Mucosa of rectum (tissue), 2 donors: ENCODE measurements at regions not wholly inside any gene's neighbourhood (a gene's known extent, or its start where the extent isn't known, plus 50 kb on each side); places are given as distances from the start of the nearest gene placed in this dataset.

Experiments used
- H3K27ac ChIP-seq, 2 donors: one replicate each; pipeline ENCODE4 v1.7.0; 2013; ENCODE audit warnings: inconsistent platforms in 2 of 2, low read depth in 2 of 2, low read length in 2 of 2
- H3K27me3 ChIP-seq, 2 donors: one replicate each; pipeline ENCODE4 v1.7.0; 2013; ENCODE audit warnings: low read length in 2 of 2; ENCODE audit not compliant: control insufficient read depth in 2 of 2, insufficient read depth in 2 of 2
- H3K36me3 ChIP-seq, 2 donors: one replicate each; pipeline ENCODE4 v1.7.0; 2013; ENCODE audit warnings: low read length in 2 of 2; ENCODE audit not compliant: control insufficient read depth in 2 of 2, insufficient read depth in 2 of 2
- H3K4me1 ChIP-seq, 2 donors: one replicate each; pipeline ENCODE4 v1.7.0; 2013; ENCODE audit warnings: low read length in 2 of 2, mild to moderate bottlenecking in 1 of 2; ENCODE audit not compliant: control insufficient read depth in 2 of 2, insufficient read depth in 2 of 2
- H3K4me3 ChIP-seq, 2 donors: one replicate each; pipeline ENCODE4 v1.7.0; 2013; ENCODE audit warnings: low read length in 2 of 2
- H3K9ac ChIP-seq, 2 donors: one replicate each; pipeline ENCODE4 v1.7.0; 2013; ENCODE audit warnings: low read length in 2 of 2, low read depth in 1 of 2, mild to moderate bottlenecking in 1 of 2
- H3K9me3 ChIP-seq, 2 donors: one replicate each; pipeline ENCODE4 v1.7.0; 2013; ENCODE audit warnings: low read length in 2 of 2; ENCODE audit not compliant: control insufficient read depth in 2 of 2
- donor health status: healthy.
- donor health status: Normal muscosa, but diverticular disease.

DNA sequence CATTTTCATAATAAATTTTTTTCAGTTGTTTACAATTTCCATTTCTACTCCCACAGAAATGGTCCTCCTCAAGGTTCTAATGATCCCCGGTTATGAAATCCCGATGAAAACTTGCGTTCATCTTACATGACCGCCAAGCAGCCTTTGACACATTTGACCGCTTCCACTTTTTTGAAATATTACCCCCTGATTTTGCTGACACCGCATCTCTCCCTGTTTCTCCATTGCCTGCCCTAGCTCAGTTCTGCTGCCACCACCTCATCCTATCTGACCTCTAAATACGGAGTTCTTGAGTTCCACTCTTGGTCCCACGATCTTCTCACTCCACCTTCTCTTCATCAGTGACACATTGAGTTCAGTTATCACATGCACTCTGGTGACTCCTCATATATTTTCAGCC, 74.1 kb downstream of the SLC35B3 start:
- Histone ChIP-seq H3K27ac (no peak overlapping the region), H3K36me3 (no peaks in the 10 kb centered on the region), H3K9ac (no peak overlapping the region), H3K27me3 (no peaks in the 10 kb centered on the region), H3K4me3 (no peak overlapping the region), H3K9me3 (no peaks in the 10 kb centered on the region), H3K4me1 (no peaks in the 10 kb centered on the region)

DNA sequence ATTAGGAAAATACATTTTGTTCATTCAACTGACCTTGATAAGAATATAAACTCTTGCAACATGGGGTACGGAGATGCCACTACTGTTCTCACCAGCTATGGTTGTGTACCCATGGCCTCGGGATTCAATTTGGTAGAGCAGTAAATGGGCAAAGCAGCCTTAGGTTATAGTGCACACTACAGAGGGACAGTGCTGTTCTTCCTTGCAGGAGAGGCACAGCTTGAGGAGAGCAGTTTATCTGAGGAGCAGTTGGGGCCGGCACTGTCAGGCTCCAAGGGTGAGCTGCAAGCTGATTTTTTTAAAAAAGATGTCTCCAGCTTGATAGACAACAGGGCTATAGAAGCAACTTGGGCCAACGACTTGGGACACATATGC, 82.4 kb downstream of the SLC35B3 start:
- H3K4me1 ChIP-seq: no peaks in the 10 kb centered on the region
- H3K27me3 ChIP-seq: no peaks in the 10 kb centered on the region
- H3K9me3 ChIP-seq: no peaks in the 10 kb centered on the region
- H3K9ac ChIP-seq: no peak overlapping the region
- no peaks in the 10 kb centered on the region for H3K36me3 ChIP-seq
- no peak overlapping the region for H3K27ac ChIP-seq
- no peak overlapping the region for H3K4me3 ChIP-seq

DNA sequence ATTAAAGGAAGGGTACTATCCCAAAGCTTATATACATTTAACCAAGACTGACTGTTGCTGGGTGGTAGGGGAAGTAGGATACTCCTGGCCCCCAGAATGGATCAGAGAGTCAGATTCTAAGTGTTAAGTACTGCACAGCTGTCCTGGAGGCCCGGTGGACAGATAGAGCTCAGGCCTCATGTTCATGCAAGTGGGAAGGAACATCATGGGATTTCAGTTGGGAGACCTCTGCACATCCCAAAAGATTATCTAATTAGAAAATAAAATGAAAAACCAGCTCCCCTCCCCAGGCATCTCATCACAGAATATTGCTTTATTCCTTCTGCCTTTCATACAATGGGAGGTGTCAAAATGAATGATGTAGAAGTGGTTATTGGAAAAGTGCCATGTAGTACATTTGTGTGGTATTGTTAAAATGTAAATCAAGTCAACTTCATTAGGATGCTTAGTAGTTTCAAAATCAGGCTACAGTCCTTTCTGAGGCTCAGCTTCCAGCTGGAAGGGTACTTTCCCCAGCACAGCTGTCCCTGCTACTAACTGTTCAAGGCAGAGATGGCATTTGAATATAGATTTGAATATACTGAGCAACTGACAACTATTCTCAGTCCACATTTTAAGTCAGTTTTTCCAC, 82.9 kb downstream of the SLC35B3 start:
- H3K9ac ChIP-seq: no peak overlapping the region
- H3K4me1 ChIP-seq: no peaks in the 10 kb centered on the region
- no peak overlapping the region for H3K27ac ChIP-seq
- H3K36me3 ChIP-seq: no peaks in the 10 kb centered on the region
- H3K27me3 ChIP-seq: no peaks in the 10 kb centered on the region
- H3K9me3 ChIP-seq: no peaks in the 10 kb centered on the region
- H3K4me3 ChIP-seq: no peak overlapping the region

DNA sequence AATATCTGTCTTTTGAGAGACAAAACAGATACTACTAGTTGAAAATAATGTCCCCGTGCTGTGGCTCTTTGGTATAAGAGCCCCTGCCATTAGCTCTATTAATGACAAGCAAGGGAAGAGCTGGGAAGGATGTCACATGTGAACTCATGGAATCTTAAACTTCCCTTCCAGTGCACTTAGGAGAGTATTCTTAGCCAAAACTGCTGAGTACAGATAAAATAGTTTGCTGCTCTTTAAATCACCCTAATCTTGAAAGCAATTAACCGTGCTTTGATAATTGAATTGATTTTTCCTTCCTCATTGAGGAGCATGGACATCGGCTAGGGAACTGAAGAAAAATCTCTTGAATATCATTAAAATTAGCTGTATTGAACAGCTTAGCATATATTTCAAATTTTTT, 91.7 kb downstream of the SLC35B3 start:
- Histone ChIP-seq H3K9ac (no peak overlapping the region), H3K9me3 (no peaks in the 10 kb centered on the region), H3K4me3 (no peak overlapping the region), H3K27me3 (no peaks in the 10 kb centered on the region), H3K36me3 (no peaks in the 10 kb centered on the region), H3K27ac (no peak overlapping the region), H3K4me1 (no peaks in the 10 kb centered on the region)

DNA sequence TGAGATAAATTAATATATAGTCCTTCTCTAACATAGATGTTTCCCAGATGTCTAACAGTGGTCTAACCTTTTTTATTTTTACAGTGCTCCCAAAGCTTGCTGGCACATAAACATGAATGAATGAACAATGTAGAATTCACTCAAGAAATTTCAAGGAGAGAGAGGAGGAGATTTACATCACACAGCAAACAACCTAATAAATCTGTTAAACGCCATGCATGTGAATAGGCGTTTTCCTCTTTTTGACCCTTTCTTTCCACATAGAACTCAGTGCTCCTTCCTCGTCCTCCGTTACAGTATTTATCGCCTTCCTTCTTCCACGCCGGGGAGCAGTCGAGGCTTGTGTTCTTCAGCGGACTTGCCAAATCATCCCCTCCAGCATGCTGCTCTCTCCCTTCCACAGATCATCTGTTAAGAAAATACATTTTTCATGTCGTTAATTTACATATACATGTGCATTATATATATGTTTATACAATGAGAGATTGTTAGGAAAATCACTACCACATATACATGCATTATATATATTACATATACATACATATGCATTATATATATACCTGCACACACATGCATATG, 93.0 kb downstream of the SLC35B3 start:
- no peak overlapping the region for H3K27ac ChIP-seq
- no peak overlapping the region for H3K4me3 ChIP-seq
- H3K4me1 ChIP-seq: no peaks in the 10 kb centered on the region
- no peak overlapping the region for H3K9ac ChIP-seq
- no peaks in the 10 kb centered on the region for H3K36me3 ChIP-seq
- H3K9me3 ChIP-seq: no peaks in the 10 kb centered on the region
- H3K27me3 ChIP-seq: no peaks in the 10 kb centered on the region

DNA sequence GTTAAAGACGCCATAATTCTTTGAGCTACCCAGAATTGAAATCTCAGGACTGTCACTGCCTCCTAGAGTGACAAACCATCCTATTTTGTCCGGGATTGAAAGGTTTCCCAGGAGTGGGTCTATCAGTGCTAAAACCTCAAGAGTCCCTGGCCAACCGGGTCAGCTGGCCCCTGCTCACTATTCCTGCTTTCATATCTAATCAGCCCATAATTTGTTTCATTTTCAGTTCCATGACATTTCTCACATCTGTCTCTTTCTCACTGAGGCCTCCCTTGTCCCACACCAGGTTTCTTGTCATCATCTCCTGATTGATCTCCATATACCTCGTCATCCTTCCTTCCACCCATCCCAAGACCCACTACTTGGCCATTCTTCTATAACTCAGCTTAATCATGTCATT, 98.2 kb downstream of the SLC35B3 start:
- H3K27me3 ChIP-seq: no peaks in the 10 kb centered on the region

DNA sequence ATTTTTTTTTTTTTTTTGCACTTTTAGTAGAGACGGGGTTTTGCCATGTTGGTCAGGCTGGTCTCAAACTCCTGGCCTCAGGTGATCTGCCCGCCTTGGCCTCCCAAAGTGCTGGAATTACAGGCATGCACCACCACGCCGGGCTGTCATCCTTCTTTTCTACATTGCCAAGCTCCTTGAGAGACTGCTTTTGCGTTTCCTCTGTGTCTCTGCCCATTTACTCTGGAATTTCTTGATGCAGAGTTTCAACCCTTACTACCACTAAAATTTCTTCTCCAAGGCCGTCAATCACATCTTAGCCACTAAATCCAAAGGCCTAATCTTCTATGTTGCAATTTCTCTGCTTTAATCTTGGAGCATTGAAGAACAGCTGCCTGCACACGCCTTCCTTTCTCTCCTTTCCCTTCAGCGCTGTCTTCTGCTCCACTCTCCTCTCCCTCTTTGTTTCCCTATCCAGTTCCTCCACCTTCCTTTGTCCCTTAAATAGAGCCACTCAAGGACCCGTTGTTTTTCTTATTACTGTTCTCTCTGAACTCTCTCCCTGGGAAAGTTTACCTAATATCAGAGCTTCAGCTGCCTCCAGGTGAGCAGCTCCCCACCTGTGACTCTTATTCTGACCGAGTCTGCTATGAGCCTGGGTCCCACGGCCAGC, 98.8 kb downstream of the SLC35B3 start:
- Histone ChIP-seq H3K4me1 (no peaks in the 10 kb centered on the region), H3K4me3 (no peak overlapping the region), H3K27ac (no peak overlapping the region), H3K27me3 (no peaks in the 10 kb centered on the region), H3K36me3 (no peaks in the 10 kb centered on the region), H3K9me3 (no peaks in the 10 kb centered on the region), H3K9ac (no peak overlapping the region)

More for the DNA sequence above, 98.2 kb downstream of the SLC35B3 start:
- H3K9ac ChIP-seq: no peak overlapping the region
- no peak overlapping the region for H3K4me3 ChIP-seq
- no peaks in the 10 kb centered on the region for H3K9me3 ChIP-seq
- H3K4me1 ChIP-seq: no peaks in the 10 kb centered on the region
- no peak overlapping the region for H3K27ac ChIP-seq
- H3K36me3 ChIP-seq: no peaks in the 10 kb centered on the region

DNA sequence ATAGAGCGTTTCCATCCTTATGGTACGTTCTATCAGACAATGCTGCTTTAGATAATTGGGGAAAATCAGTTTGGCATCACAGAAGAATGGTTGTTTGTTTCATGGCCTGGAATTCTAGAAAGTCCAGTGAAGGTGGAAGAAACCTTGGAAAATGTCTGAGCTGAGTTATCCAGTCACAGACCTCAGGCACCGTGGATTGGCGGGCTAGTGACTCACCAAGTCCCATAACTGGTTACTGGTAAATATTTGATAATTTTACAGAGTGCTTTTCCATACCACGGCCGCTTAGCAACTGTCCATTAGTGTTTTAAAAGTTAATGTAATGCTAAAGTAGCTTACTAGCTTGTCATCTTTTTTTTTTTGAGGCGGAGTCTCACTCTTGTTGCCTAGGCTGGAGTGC, 99.4 kb downstream of the SLC35B3 start:
- Histone ChIP-seq H3K9ac (no peak overlapping the region), H3K4me1 (no peaks in the 10 kb centered on the region)

DNA sequence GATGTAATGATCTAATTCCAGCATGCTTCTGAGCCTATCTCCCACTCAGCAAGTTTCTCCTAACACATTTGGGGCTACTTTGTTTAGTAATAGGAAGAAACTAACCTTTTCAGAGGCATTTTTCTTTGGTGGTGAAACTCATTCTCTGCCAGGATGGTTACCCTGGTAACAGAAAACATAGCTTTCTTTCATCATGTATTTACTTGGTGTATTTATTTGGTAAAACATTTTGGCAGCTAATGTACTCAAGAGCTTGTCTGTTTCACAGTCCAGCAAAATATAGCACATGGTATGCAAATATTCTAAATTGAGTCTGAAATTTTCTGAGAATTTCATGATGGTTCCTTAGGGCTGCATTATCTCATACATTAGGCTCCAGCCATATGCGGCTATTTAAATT, 100.0 kb downstream of the SLC35B3 start:
- Histone ChIP-seq H3K9me3 (no peaks in the 10 kb centered on the region), H3K27me3 (no peaks in the 10 kb centered on the region), H3K9ac (no peak overlapping the region), H3K27ac (no peak overlapping the region), H3K36me3 (no peaks in the 10 kb centered on the region), H3K4me1 (no peaks in the 10 kb centered on the region), H3K4me3 (no peak overlapping the region)

More for the DNA sequence above, 99.4 kb downstream of the SLC35B3 start:
- Histone ChIP-seq H3K36me3 (no peaks in the 10 kb centered on the region), H3K4me3 (no peak overlapping the region), H3K27ac (no peak overlapping the region), H3K27me3 (no peaks in the 10 kb centered on the region), H3K9me3 (no peaks in the 10 kb centered on the region)

DNA sequence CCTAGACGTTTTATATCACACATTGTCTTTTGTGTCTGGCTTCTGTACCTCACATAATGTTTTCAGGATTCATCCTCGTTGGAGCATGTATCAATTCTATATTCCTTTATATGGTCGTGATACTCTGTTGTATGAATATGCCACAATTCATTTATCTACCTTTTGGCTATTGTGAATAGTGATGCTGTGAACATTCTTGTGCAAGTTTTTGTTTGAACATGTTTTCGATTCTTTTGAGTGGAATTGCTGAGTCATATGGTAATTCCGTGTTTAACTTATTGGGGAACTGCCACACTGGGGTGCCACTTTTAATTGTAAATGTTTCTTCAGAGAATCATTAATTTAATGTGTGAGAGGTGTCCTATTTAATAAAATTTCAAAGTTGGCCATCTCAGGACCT, 101.2 kb downstream of the SLC35B3 start:
- H3K27ac ChIP-seq: no peak overlapping the region
- no peaks in the 10 kb centered on the region for H3K27me3 ChIP-seq
- H3K9me3 ChIP-seq: no peaks in the 10 kb centered on the region
- H3K4me3 ChIP-seq: no peak overlapping the region
- no peak overlapping the region for H3K9ac ChIP-seq
- H3K4me1 ChIP-seq: peaks cover 0 to 5% of the 10 kb centered on the region in 2 donors
- no peaks in the 10 kb centered on the region for H3K36me3 ChIP-seq
